HepG2 (cell line): ENCODE measurements at regions not wholly inside any gene's neighbourhood (a gene's known extent, or its start where the extent isn't known, plus 50 kb on each side); places are given as distances from the start of the nearest gene placed in this dataset.

Experiments used
- ATAC-seq: fragments of 200-7000 bp; cut with Tn5 transposase; 3 replicates; pipeline ENCODE4 v1.9.1; 2020; ENCODE audit warnings: mild to moderate bottlenecking, moderate library complexity
- BruUV-seq: library from RNA; stranded (reverse); fragments of 400-500 nt; replicated peaks from 2 replicates; lab custom pipeline; 2021; lab: Mats Ljungman, UMichigan
- CTCF ChIA-PET: fragments of 300-600 bp; formaldehyde crosslinking; extraction: SDS; loops from one replicate; lab custom pipeline; 2021; ENCODE audit warnings: low total read pairs, inconsistent platforms, low intra/inter-chr PET ratio; lab: Yijun Ruan, JAX
- POLR2A ChIA-PET: fragments of 350-600 bp; sonication (Branson Sonifier 250); formaldehyde crosslinking; loops from one replicate; lab custom pipeline; 2020; ENCODE audit warnings: antibody characterized with exemption, inconsistent platforms; lab: Yijun Ruan, JAX
- DNase-seq: peaks from one replicate; pipeline ENCODE4 v3.0.0-alpha.2; 2015; ENCODE audit warnings: low spot score
- FAIRE-seq: peaks from 3 replicates; lab custom pipeline; 2011; peaks lifted over from hg19 to GRCh38; lab: Jason Lieb, UNC
- H2AFZ ChIP-seq: one replicate; pipeline ENCODE4 v1.6.1; 2011; ENCODE audit warnings: low read length, inconsistent platforms
- H3K27ac ChIP-seq: fragments of 300-600 bp; 3 replicates; pipeline ENCODE4 v1.8.0; 2011; ENCODE audit warnings: mixed run types, mild to moderate bottlenecking, mixed read lengths, low read length, inconsistent platforms; ENCODE audit not compliant: insufficient read depth; ENCODE audit errors: extremely low read length
- H3K27me3 ChIP-seq, 2 experiments: fragments of 200-600 bp in 1 of 2; 2 replicates in 1 of 2; 3 replicates in 1 of 2; pipeline versions ENCODE4 v1.6.0 to v1.8.0; 2011; ENCODE audit warnings: low read length in 2 of 2, mild to moderate bottlenecking in 2 of 2, moderate library complexity in 2 of 2, inconsistent platforms in 1 of 2; ENCODE audit not compliant: insufficient read depth in 2 of 2, control insufficient read depth in 1 of 2
- H3K36me3 ChIP-seq, 2 experiments: fragments of 200-600 bp in 1 of 2; replicated peaks in 1 of 2; 2 replicates in 1 of 2; 3 replicates in 1 of 2; pipeline versions ENCODE4 v1.5.1 to v1.8.0; 2011; ENCODE audit warnings: low read length in 2 of 2, inconsistent platforms in 1 of 2; ENCODE audit not compliant: insufficient read depth in 2 of 2, control insufficient read depth in 1 of 2
- H3K4me1 ChIP-seq: 2 replicates; pipeline ENCODE4 v1.5.1; 2012; ENCODE audit warnings: low read length, inconsistent platforms; ENCODE audit not compliant: insufficient read depth
- H3K4me2 ChIP-seq: 2 replicates; pipeline ENCODE4 v1.6.0; 2011; ENCODE audit warnings: low read depth, low read length, inconsistent platforms
- H3K4me3 ChIP-seq, 3 experiments: fragments of 200-600 bp in 1 of 3; sonication (generic), shearing (Covaris generic) in 1 of 3; replicated peaks in 1 of 3; 2 replicates each; pipeline ENCODE4 v1.5.1; 2011 to 2016; ENCODE audit warnings: low read length in 3 of 3, inconsistent platforms in 2 of 3, low read depth in 2 of 3, mild to moderate bottlenecking in 2 of 3, control low read depth in 1 of 3, mixed read lengths in 1 of 3; ENCODE audit not compliant: insufficient read depth in 1 of 3
- H3K79me2 ChIP-seq: one replicate; pipeline ENCODE4 v1.6.1; 2011; ENCODE audit warnings: low read length, inconsistent platforms; ENCODE audit not compliant: insufficient read depth
- H3K9ac ChIP-seq: 2 replicates; pipeline ENCODE4 v1.6.0; 2011; ENCODE audit warnings: mild to moderate bottlenecking, low read depth, low read length, inconsistent platforms; ENCODE audit not compliant: insufficient read depth
- H3K9me3 ChIP-seq: 2 replicates; pipeline ENCODE4 v1.5.1; 2012; ENCODE audit warnings: mild to moderate bottlenecking, low read length
- H4K20me1 ChIP-seq: 2 replicates; pipeline ENCODE4 v1.6.0; 2011; ENCODE audit warnings: inconsistent platforms, mild to moderate bottlenecking, low read length, moderate library complexity; ENCODE audit not compliant: insufficient read depth
- ARID3A ChIP-seq: IDR thresholded peaks from 2 replicates; pipeline ENCODE4 v1.6.1; 2012; ENCODE audit warnings: low read depth, low read length, improper control_type of control experiment
- ASH2L ChIP-seq: fragments of 300-600, 200-600 bp; sonication (generic); IDR thresholded peaks from 2 replicates; pipeline ENCODE4 v1.7.0; 2017; ENCODE audit warnings: low read depth, mild to moderate bottlenecking, moderate library complexity, mixed read lengths, low read length; ENCODE audit not compliant: insufficient read length
- FOSL1 ChIP-seq: sonication (generic); formaldehyde crosslinking; IDR thresholded peaks from 2 replicates; pipeline ENCODE4 v1.9.0; 2021; ENCODE audit warnings: missing genetic modification reagents, borderline replicate concordance
- GPN1 ChIP-seq: sonication (generic); formaldehyde crosslinking; IDR thresholded peaks from 2 replicates; pipeline ENCODE4 v1.5.1; 2020; ENCODE audit warnings: missing genetic modification reagents, borderline replicate concordance
- TMF1 ChIP-seq: sonication (generic); formaldehyde crosslinking; IDR thresholded peaks from 2 replicates; pipeline ENCODE4 v1.8.1; 2022; ENCODE audit warnings: low read depth, missing genetic modification reagents
- ZBTB20 ChIP-seq: sonication (generic); formaldehyde crosslinking; IDR thresholded peaks from 2 replicates; pipeline ENCODE4 v1.8.1; 2023; ENCODE audit warnings: missing genetic modification reagents, low read depth, mild to moderate bottlenecking, borderline replicate concordance
- ZMAT3 ChIP-seq: sonication (generic); formaldehyde crosslinking; conservative IDR thresholded peaks from 2 replicates; pipeline ENCODE4 v1.7.0; 2021; ENCODE audit warnings: missing genetic modification reagents
- ZMYM3 ChIP-seq: sonication (generic); formaldehyde crosslinking; IDR thresholded peaks from 2 replicates; pipeline ENCODE4 v1.5.1; 2020; ENCODE audit warnings: mild to moderate bottlenecking, missing genetic modification reagents
- ZNF280D ChIP-seq: sonication (generic); formaldehyde crosslinking; IDR thresholded peaks from 2 replicates; pipeline ENCODE4 v1.5.1; 2020; ENCODE audit warnings: mild to moderate bottlenecking, missing genetic modification reagents
- WGBS: methylation state at CpG from one replicate; pipeline ENCODE4 v1.1.6; 2017; ENCODE audit warnings: low lambda C conversion rate; 5-methylcytosine and 5-hydroxymethylcytosine counted together
- in situ Hi-C: cut with HindIII; loops from 2 replicates; pipeline ENCODE4 v1.10.0; 2017; ENCODE audit warnings: low pct_unique_long_range_greater_than_20kb; ENCODE audit not compliant: extremely low pct_ligation_motif_present
- intact Hi-C: fragments of 100-400 bp; cut with micrococcal nuclease; formaldehyde crosslinking; loops from one replicate; pipeline ENCODE4 v1.10.0; 2022; ENCODE audit not compliant: unreplicated experiment
- TF ChIP-seq, protein P1 (sequence below): sonication (generic); formaldehyde crosslinking; conservative IDR thresholded peaks from 2 replicates; pipeline ENCODE4 v1.4.0; 2020; ENCODE audit warnings: missing genetic modification reagents

- no peak overlapping the region for H3K9ac ChIP-seq
- DNase-seq = no peak
- no peak overlapping the region for H2AFZ ChIP-seq
- H3K4me3 ChIP-seq = no peak overlapping the region
- WGBS = 4% methylated on average over 4 of the region's 4 CpGs
- TF ChIP-seq TMF1 (CRISPR knock-in tag) (no peak), ZBTB20 (no peak), ZNF280D (CRISPR knock-in tag) (no peak), FOSL1 (CRISPR knock-in tag) (no peak), ZMAT3 (CRISPR knock-in tag) (no peak), ZMYM3 (CRISPR knock-in tag) (no peak), ARID3A (no peak), GPN1 (CRISPR knock-in tag) (no peak), ASH2L (no peak)
- TF ChIP-seq, protein P1, sequence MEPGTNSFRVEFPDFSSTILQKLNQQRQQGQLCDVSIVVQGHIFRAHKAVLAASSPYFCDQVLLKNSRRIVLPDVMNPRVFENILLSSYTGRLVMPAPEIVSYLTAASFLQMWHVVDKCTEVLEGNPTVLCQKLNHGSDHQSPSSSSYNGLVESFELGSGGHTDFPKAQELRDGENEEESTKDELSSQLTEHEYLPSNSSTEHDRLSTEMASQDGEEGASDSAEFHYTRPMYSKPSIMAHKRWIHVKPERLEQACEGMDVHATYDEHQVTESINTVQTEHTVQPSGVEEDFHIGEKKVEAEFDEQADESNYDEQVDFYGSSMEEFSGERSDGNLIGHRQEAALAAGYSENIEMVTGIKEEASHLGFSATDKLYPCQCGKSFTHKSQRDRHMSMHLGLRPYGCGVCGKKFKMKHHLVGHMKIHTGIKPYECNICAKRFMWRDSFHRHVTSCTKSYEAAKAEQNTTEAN (CRISPR knock-in tag) = no peak
- TF ChIP-seq, all 625 proteins: peak for 0
- Histone ChIP-seq H4K20me1 (no peaks in the 10 kb centered on the region), H3K27me3 (peaks cover 4 to 47% of the 10 kb centered on the region in 2 experiments; a peak in 2 of 5 replicates), H3K79me2 (no peaks in the 10 kb centered on the region), H3K9me3 (no peaks in the 10 kb centered on the region), H3K36me3 (no peaks in the 10 kb centered on the region), H3K4me2 (no peak overlapping the region), H3K27ac (no peak overlapping the region), H3K4me1 (no peaks in the 10 kb centered on the region)
- in situ Hi-C loops (no loop called here), intact Hi-C loops (no loop called here)
- no peak for FAIRE-seq
- no peak for ATAC-seq
- CTCF ChIA-PET = no interaction called here
- POLR2A ChIA-PET = no interaction called here
- BruUV-seq = no TSS peak
Measured at GRCh38 chr20:57806975-57807374, 97.2 kb upstream of the PMEPA1 start.
